ENCODE measurements at regions not wholly inside any gene's neighbourhood (a gene's known extent, or its start where the extent isn't known, plus 50 kb on each side); places are given as distances from the start of the nearest gene placed in this dataset.

GRCh38 chr17:72387487-72387886, 266.7 kb downstream of the SOX9 start:
- Histone ChIP-seq H3K9me3 (ENCODE audit: low read length) (no peaks in the 10 kb centered on the region), H3F3A (ENCODE audit: low read length, unreplicated experiment) (peaks cover 6% of the 10 kb centered on the region), H2AFZ (ENCODE audit: low read length) (no peak overlapping the region), H3K4me1 (ENCODE audit: insufficient read depth, low read length) (peaks cover 69% of the 10 kb centered on the region), H3K36me3 (ENCODE audit: low read depth, low read length) (no peaks in the 10 kb centered on the region), H4K20me1 (ENCODE audit: low read length) (no peaks in the 10 kb centered on the region), H3K9ac (ENCODE audit: low read length) (peak overlapping the region; percentile 63), H3K4me3 (ENCODE audit: low read length) (no peak overlapping the region), H3K9me2 (replicated peaks; ENCODE audit: low read length) (no peaks in the 10 kb centered on the region), H3K27me3 (ENCODE audit: low read length) (no peaks in the 10 kb centered on the region), H3K27ac (ENCODE audit: low read length) (peak overlapping the region; percentile 97), H3K4me2 (ENCODE audit: low read length) (peak overlapping the region; percentile 27), H3K79me2 (ENCODE audit: low read length) (no peaks in the 10 kb centered on the region)
- no TSS peak for BruUV-seq (replicated peaks)
- DNase-seq: peak; percentile 91
- ATAC-seq: peak; percentile 51
- intact Hi-C loops (cut with micrococcal nuclease): loop anchor here (5.0 kb wide), 1 partner anchor 410 kb away; no protein-coding TSS in a partner anchor
- TF ChIP-seq CTCF (conservative IDR thresholded peaks at IDR 0.05; ENCODE audit: low read depth, low read length) (no peak), EZH2 (IDR thresholded peaks at IDR 0.05; ENCODE audit: low read length, unreplicated experiment) (no peak), EZH2phosphoT487 (IDR thresholded peaks at IDR 0.05; ENCODE audit: borderline replicate concordance, low read length) (no peak)
- ChIA-PET POLR2A (ENCODE audit: unreplicated experiment) (interaction anchor here (0.6 to 1.5 kb wide), 4 partner anchors 35 to 267 kb away, joined by 4 to 17 read pairs (median 6); partner anchors contain the start of gene SOX9), CTCF (interaction anchor here (0.5 to 1.0 kb wide), 3 partner anchors 11 to 1270 kb away, joined by 3 to 9 read pairs (median 4); no protein-coding TSS in a partner anchor)

GRCh38 chr17:72387969-72388368, 267.1 kb downstream of the SOX9 start:
- H3K4me3 ChIP-seq (ENCODE audit: low read length): no peak overlapping the region
- H3K27me3 ChIP-seq (ENCODE audit: low read length): no peaks in the 10 kb centered on the region
- peak overlapping the region; percentile 63 for H3K9ac ChIP-seq (ENCODE audit: low read length)
- no peak for TF ChIP-seq CTCF (conservative IDR thresholded peaks at IDR 0.05; ENCODE audit: low read depth, low read length)
- no peak for TF ChIP-seq EZH2 (IDR thresholded peaks at IDR 0.05; ENCODE audit: low read length, unreplicated experiment)
- no peak for TF ChIP-seq EZH2phosphoT487 (IDR thresholded peaks at IDR 0.05; ENCODE audit: borderline replicate concordance, low read length)
- intact Hi-C loops (cut with micrococcal nuclease): loop anchor here (5.0 kb wide), 1 partner anchor 411 kb away; no protein-coding TSS in a partner anchor
- no peaks in the 10 kb centered on the region for H3K9me2 ChIP-seq (replicated peaks; ENCODE audit: low read length)
- H3K79me2 ChIP-seq (ENCODE audit: low read length): 0 out of 2 replicates have a peak, but pooled peaks cover 2% of the 10 kb centered on the region
- peak overlapping the region; percentile 27 for H3K4me2 ChIP-seq (ENCODE audit: low read length)
- H2AFZ ChIP-seq (ENCODE audit: low read length): no peak overlapping the region
- POLR2A ChIA-PET (ENCODE audit: unreplicated experiment): interaction anchor here (0.6 to 1.5 kb wide), 4 partner anchors 35 to 267 kb away, joined by 4 to 17 read pairs (median 6); partner anchors contain the start of gene SOX9
- H4K20me1 ChIP-seq (ENCODE audit: low read length): no peaks in the 10 kb centered on the region
- H3K4me1 ChIP-seq (ENCODE audit: insufficient read depth, low read length): peaks cover 74% of the 10 kb centered on the region
- H3K27ac ChIP-seq (ENCODE audit: low read length): peak overlapping the region; percentile 97
- BruUV-seq (replicated peaks): no TSS peak
- peaks cover 6% of the 10 kb centered on the region for H3F3A ChIP-seq (ENCODE audit: low read length, unreplicated experiment)
- CTCF ChIA-PET: interaction anchor here (0.5 to 1.0 kb wide), 3 partner anchors 11 to 1270 kb away, joined by 3 to 9 read pairs (median 4); no protein-coding TSS in a partner anchor
- DNase-seq (peak; percentile 37), ATAC-seq (peak; percentile 1; the same call in 1 of the 2 replicates)
- no peaks in the 10 kb centered on the region for H3K36me3 ChIP-seq (ENCODE audit: low read depth, low read length)
- H3K9me3 ChIP-seq (ENCODE audit: low read length): no peaks in the 10 kb centered on the region

Data from PC-3 (cell line).